GM23338 (cell line): ENCODE measurements at regions not wholly inside any gene's neighbourhood (a gene's known extent, or its start where the extent isn't known, plus 50 kb on each side); places are given as distances from the start of the nearest gene placed in this dataset.
"Not testable (repeated sequence)": the region's sequence is repeated elsewhere in the genome, so short reads cannot be mapped to it uniquely, and the experiment has no call there.

Source experiments
- ATAC-seq: fragments of 200-7000 bp; cut with Tn5 transposase; 3 replicates; pipeline ENCODE4 v1.9.1; 2020
- DNase-seq: peaks from one replicate; pipeline ENCODE4 v3.0.0-alpha.2; 2015; ENCODE audit warnings: low spot score
- H2AFZ ChIP-seq: fragments of 200-600 bp; sonication (generic); 2 replicates; pipeline ENCODE4 v1.8.0; 2016; ENCODE audit warnings: antibody characterized with exemption, mild to moderate bottlenecking, moderate library complexity
- H3F3A ChIP-seq: fragments of 200-600 bp; sonication (generic); replicated peaks from 2 replicates; pipeline ENCODE4 v1.8.0; 2017; ENCODE audit warnings: antibody characterized with exemption, mixed run types, low read depth
- H3K27ac ChIP-seq: fragments of 200-600 bp; sonication (generic); 2 replicates; pipeline ENCODE4 v1.6.1; 2016; ENCODE audit warnings: low read depth
- H3K27me3 ChIP-seq: fragments of 200-600 bp; sonication (generic); 2 replicates; pipeline ENCODE4 v1.8.0; 2016; ENCODE audit warnings: mild to moderate bottlenecking, mixed run types, moderate library complexity; ENCODE audit not compliant: insufficient read depth
- H3K36me3 ChIP-seq: fragments of 200-600 bp; sonication (generic); 2 replicates; pipeline ENCODE4 v1.8.0; 2016; ENCODE audit warnings: mild to moderate bottlenecking; ENCODE audit not compliant: insufficient read depth
- H3K4me1 ChIP-seq: fragments of 200-600 bp; sonication (generic); 2 replicates; pipeline ENCODE4 v1.8.0; 2016; ENCODE audit warnings: mild to moderate bottlenecking, moderate library complexity; ENCODE audit not compliant: insufficient read depth
- H3K4me2 ChIP-seq: fragments of 200-600 bp; sonication (generic); 2 replicates; pipeline ENCODE4 v1.7.1; 2017; ENCODE audit warnings: mixed run types
- H3K4me3 ChIP-seq: fragments of 200-600 bp; sonication (generic); 2 replicates; pipeline ENCODE4 v1.6.1; 2016; ENCODE audit warnings: mixed run types
- H3K79me2 ChIP-seq: fragments of 200-600 bp; sonication (generic); replicated peaks from 2 replicates; pipeline ENCODE4 v1.8.0; 2017; ENCODE audit warnings: mild to moderate bottlenecking; ENCODE audit not compliant: insufficient read depth
- H3K9me2 ChIP-seq: fragments of 200-600 bp; sonication (generic); 2 replicates; pipeline ENCODE4 v1.8.0; 2017; ENCODE audit not compliant: insufficient read depth
- H4K20me1 ChIP-seq: fragments of 200-600 bp; sonication (generic); replicated peaks from 2 replicates; pipeline ENCODE4 v1.8.0; 2017; ENCODE audit warnings: mild to moderate bottlenecking; ENCODE audit not compliant: insufficient read depth
- H3K27ac Mint-ChIP-seq: 2 replicates; pipeline ENCODE4 v1.8.0; 2020; ENCODE audit warnings: inconsistent platforms, mild to moderate bottlenecking, moderate library complexity, mixed read lengths
- H3K27me3 Mint-ChIP-seq: 3 replicates; pipeline ENCODE4 v1.8.0; 2022; ENCODE audit warnings: low read depth, mild to moderate bottlenecking, moderate library complexity, mixed read lengths, inconsistent platforms; ENCODE audit not compliant: insufficient read depth, poor library complexity
- H3K36me3 Mint-ChIP-seq: 3 replicates; pipeline ENCODE4 v1.8.0; 2021; ENCODE audit warnings: low read depth, mild to moderate bottlenecking, inconsistent platforms, moderate library complexity, mixed read lengths
- H3K4me1 Mint-ChIP-seq: 3 replicates; pipeline ENCODE4 v1.8.0; 2020; ENCODE audit warnings: mild to moderate bottlenecking, inconsistent platforms, mixed read lengths
- H3K4me3 Mint-ChIP-seq: 3 replicates; pipeline ENCODE4 v1.8.0; 2021; ENCODE audit warnings: moderate library complexity, mild to moderate bottlenecking, inconsistent platforms, mixed read lengths
- H3K9me3 Mint-ChIP-seq: 3 replicates; pipeline ENCODE4 v1.8.0; 2020; ENCODE audit warnings: moderate library complexity, mild to moderate bottlenecking, inconsistent platforms, mixed read lengths
- ETS1 ChIP-seq: IDR thresholded peaks from 2 replicates; pipeline ENCODE4 v1.6.1; 2016; ENCODE audit warnings: antibody characterized with exemption
- JUNB ChIP-seq: IDR thresholded peaks from one replicate; pipeline ENCODE4 v1.6.1; 2016; ENCODE audit warnings: antibody characterized with exemption; ENCODE audit not compliant: unreplicated experiment
- NANOG ChIP-seq: IDR thresholded peaks from 2 replicates; pipeline ENCODE4 v1.6.1; 2016; ENCODE audit warnings: antibody characterized with exemption, borderline replicate concordance
- POLR2AphosphoS5 ChIP-seq: IDR thresholded peaks from 2 replicates; pipeline ENCODE4 v1.6.1; 2016; ENCODE audit warnings: antibody characterized with exemption, low read depth
- STAT1 ChIP-seq: IDR thresholded peaks from one replicate; pipeline ENCODE4 v1.6.1; 2016; ENCODE audit warnings: antibody characterized with exemption; ENCODE audit not compliant: unreplicated experiment
- ZNF462 ChIP-seq: fragments of 250-450 bp; sonication (Bioruptor Pico); IDR thresholded peaks from 2 replicates; pipeline ENCODE4 v1.5.0; 2020; ENCODE audit warnings: mild to moderate bottlenecking, moderate library complexity

DNA sequence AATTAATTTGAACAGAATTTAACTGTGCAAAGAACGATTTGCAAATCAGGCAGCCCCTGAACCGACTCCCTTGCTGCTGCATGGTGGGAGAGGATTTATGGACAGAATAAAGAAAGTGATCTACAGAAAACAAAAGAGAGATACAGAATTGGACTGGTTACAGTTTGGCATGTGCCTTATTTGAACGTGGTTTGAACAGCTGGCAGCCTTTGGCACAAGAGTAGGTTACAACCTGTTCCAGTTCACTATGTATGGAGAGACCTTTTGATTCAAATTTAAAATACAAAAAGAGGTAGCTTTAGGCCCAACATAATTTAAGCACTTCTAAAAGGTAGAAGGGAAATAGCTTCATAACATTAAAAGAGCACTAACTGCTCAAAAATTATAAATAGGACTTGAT is 90.8 kb upstream of the IGFBPL1 start:
- H2AFZ ChIP-seq = 0 out of 2 replicates have a peak overlapping the region, but pooled peaks have one; percentile 12
- not testable (repeated sequence) for DNase-seq, H3K27me3 ChIP-seq, ATAC-seq, H3K4me3 ChIP-seq, H3K79me2 ChIP-seq, H3K36me3 Mint-ChIP-seq, H3K4me3 Mint-ChIP-seq, H3K4me1 Mint-ChIP-seq, H3K9me3 Mint-ChIP-seq, H3K27ac Mint-ChIP-seq, H3K27me3 Mint-ChIP-seq, H3K9me2 ChIP-seq, H3K36me3 ChIP-seq, H3K27ac ChIP-seq, H3K4me2 ChIP-seq, H3K4me1 ChIP-seq, H4K20me1 ChIP-seq, H3F3A ChIP-seq

DNA sequence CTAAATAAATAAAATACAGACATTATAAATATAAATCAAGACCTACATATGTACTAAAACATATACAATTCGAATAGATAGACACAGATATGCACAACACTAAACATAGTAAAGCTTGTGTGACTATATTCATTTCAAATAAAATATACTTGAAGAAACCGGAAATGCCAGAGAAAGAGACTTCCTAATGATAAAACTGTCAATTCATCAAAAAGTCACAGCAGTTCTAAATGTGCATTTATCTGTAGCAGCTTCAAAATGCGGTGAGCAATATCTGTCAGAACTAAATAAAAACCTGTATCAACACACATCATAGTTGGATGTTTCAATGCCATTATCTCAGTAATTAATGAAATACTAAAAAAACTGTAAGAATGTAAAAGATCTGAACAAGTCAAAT is 86.1 kb upstream of the IGFBPL1 start:
- not testable (repeated sequence) for H3K9me3 Mint-ChIP-seq, DNase-seq, H2AFZ ChIP-seq, H3K4me1 ChIP-seq, H3K4me3 Mint-ChIP-seq, H3K4me3 ChIP-seq, H3K4me1 Mint-ChIP-seq, H3K36me3 ChIP-seq, H3K27me3 ChIP-seq, H3K27ac ChIP-seq, H3F3A ChIP-seq, H3K36me3 Mint-ChIP-seq, H3K79me2 ChIP-seq, H3K27ac Mint-ChIP-seq, H3K9me2 ChIP-seq, ATAC-seq, H3K4me2 ChIP-seq, H3K27me3 Mint-ChIP-seq, H4K20me1 ChIP-seq

DNA sequence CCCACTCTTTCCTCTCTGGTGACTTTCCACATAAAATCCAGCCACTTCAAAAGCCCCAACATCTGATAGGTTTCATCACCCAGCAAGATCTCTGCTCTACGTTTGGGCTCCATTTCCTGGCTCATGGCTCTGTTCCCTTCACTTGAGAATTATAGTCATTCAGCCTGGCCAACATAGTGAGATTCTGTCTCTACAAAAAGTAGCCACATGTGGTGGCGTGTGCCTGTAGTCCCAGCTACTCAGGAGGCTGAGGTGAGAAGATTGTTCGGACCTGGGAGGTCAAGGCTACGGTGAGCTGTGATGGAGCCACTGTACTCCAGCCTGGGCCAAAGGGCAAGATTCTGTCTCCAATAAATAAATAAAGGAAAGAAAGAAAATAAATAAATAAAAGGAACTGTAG is 83.3 kb upstream of the IGFBPL1 start:
- no peak overlapping the region for H2AFZ ChIP-seq
- no peak overlapping the region for H3K4me3 Mint-ChIP-seq
- DNase-seq (no peak), ATAC-seq (no peak)
- H3K36me3 ChIP-seq = no peaks in the 10 kb centered on the region
- H3K4me2 ChIP-seq = no peak overlapping the region
- H3K4me3 ChIP-seq = no peak overlapping the region
- H3K79me2 ChIP-seq = no peaks in the 10 kb centered on the region
- H3K27ac Mint-ChIP-seq = no peak overlapping the region
- H3K4me1 Mint-ChIP-seq = no peaks in the 10 kb centered on the region
- H3K4me1 ChIP-seq = no peaks in the 10 kb centered on the region
- no peaks in the 10 kb centered on the region for H4K20me1 ChIP-seq
- H3K9me2 ChIP-seq = no peaks in the 10 kb centered on the region
- H3K36me3 Mint-ChIP-seq = no peaks in the 10 kb centered on the region
- H3K27me3 ChIP-seq = no peaks in the 10 kb centered on the region
- no peak for TF ChIP-seq POLR2AphosphoS5
- TF ChIP-seq NANOG = no peak
- no peak for TF ChIP-seq JUNB
- TF ChIP-seq ZNF462 = no peak
- no peak for TF ChIP-seq STAT1
- TF ChIP-seq ETS1 = no peak
- no peaks in the 10 kb centered on the region for H3K9me3 Mint-ChIP-seq
- H3F3A ChIP-seq = no peaks in the 10 kb centered on the region
- no peaks in the 10 kb centered on the region for H3K27me3 Mint-ChIP-seq
- H3K27ac ChIP-seq = no peak overlapping the region

DNA sequence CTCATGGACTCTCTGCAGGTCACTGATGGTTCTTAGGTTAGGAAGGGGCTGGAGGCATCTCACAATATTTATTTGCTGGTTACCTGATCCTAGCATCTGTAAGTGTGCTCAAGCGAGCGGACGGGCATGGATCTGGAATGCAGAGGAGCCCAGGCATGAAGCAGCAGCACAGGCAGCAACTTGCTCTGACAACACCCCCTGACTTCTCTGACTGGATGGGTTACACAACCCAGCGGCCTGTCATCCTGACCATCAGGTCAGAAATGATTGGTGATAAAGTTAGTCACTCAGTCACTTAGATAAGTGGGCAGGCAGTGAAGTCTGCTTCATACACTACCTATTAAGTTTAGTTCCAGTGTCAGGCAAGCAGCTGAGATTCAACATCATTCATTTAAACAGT is 75.9 kb upstream of the IGFBPL1 start:
- H3K36me3 Mint-ChIP-seq, H3K4me1 Mint-ChIP-seq: not testable (repeated sequence)
- 0 out of 2 replicates have a peak overlapping the region, but pooled peaks have one; percentile 28 for H2AFZ ChIP-seq

More for the DNA sequence above, 75.9 kb upstream of the IGFBPL1 start:
- H4K20me1 ChIP-seq, H3K9me2 ChIP-seq, H3K79me2 ChIP-seq, H3K27me3 Mint-ChIP-seq, H3K4me3 ChIP-seq, H3K27me3 ChIP-seq, ATAC-seq, H3K4me1 ChIP-seq, H3K9me3 Mint-ChIP-seq, H3F3A ChIP-seq, H3K4me2 ChIP-seq, H3K36me3 ChIP-seq, H3K27ac Mint-ChIP-seq, DNase-seq, H3K4me3 Mint-ChIP-seq, H3K27ac ChIP-seq: not testable (repeated sequence)
